AG04450 (cell line): ENCODE measurements at regions not wholly inside any gene's neighbourhood (a gene's known extent, or its start where the extent isn't known, plus 50 kb on each side); places are given as distances from the start of the nearest gene placed in this dataset.
A peak's percentile ranks its signal among the peaks of the same experiment; 100 is the strongest.

Experiments
- CTCF ChIA-PET: fragments of 300-600, 350-600 bp; formaldehyde crosslinking; extraction: SDS; loops from one replicate; lab custom pipeline; 2022; ENCODE audit warnings: antibody characterized with exemption, inconsistent platforms; lab: Charles Lee
- POLR2A ChIA-PET: fragments of 350-600 bp; formaldehyde crosslinking; extraction: SDS; loops from one replicate; lab custom pipeline; 2021; ENCODE audit warnings: antibody characterized with exemption, inconsistent platforms; lab: Yijun Ruan, JAX
- DNase-seq: peaks from one replicate; pipeline ENCODE4 v3.0.0-alpha.2; 2011; ENCODE audit warnings: low read depth, low spot score
- H3K27ac ChIP-seq: one replicate; pipeline ENCODE4 v1.5.1; 2012; ENCODE audit warnings: low read depth, low read length, control low read depth
- H3K27me3 ChIP-seq: one replicate; pipeline ENCODE4 v1.6.0; 2012; ENCODE audit warnings: low read length; ENCODE audit not compliant: control insufficient read depth, insufficient read depth
- H3K4me3 ChIP-seq: 2 replicates; pipeline ENCODE4 v1.5.1; 2011; ENCODE audit warnings: mild to moderate bottlenecking, low read depth, low read length, control low read depth
- H3K9me3 ChIP-seq: 2 replicates; pipeline ENCODE4 v1.5.1; 2012; ENCODE audit warnings: low read length; ENCODE audit not compliant: control insufficient read depth, insufficient read depth
- TF ChIP-seq, protein P1 (sequence below): IDR thresholded peaks from 2 replicates; pipeline ENCODE4 v1.5.1; 2011; ENCODE audit warnings: low read depth, low read length, control low read depth, inconsistent platforms

DNA sequence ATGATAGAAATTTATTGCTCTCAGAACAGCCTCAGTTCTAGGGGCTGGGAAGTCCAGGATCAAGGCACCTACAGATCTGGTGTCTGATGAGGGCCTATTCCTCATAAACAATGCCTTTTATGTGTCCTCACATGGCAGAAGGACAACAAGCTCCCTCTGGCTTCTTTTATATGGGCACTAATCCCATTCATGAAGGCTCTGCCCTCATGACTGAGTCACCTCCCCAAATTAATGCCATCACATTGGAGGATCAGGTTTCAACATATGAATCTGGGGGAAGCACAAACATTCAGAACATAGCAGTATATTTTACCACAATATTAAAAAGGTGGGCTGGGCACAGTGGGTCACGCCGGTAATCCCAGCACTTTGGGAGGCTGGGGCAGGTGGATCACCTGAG lies 58.5 kb upstream of the CCN6 start:
- H3K4me3 ChIP-seq = no peak overlapping the region
- H3K9me3 ChIP-seq = no peaks in the 10 kb centered on the region
- TF ChIP-seq, protein P1, sequence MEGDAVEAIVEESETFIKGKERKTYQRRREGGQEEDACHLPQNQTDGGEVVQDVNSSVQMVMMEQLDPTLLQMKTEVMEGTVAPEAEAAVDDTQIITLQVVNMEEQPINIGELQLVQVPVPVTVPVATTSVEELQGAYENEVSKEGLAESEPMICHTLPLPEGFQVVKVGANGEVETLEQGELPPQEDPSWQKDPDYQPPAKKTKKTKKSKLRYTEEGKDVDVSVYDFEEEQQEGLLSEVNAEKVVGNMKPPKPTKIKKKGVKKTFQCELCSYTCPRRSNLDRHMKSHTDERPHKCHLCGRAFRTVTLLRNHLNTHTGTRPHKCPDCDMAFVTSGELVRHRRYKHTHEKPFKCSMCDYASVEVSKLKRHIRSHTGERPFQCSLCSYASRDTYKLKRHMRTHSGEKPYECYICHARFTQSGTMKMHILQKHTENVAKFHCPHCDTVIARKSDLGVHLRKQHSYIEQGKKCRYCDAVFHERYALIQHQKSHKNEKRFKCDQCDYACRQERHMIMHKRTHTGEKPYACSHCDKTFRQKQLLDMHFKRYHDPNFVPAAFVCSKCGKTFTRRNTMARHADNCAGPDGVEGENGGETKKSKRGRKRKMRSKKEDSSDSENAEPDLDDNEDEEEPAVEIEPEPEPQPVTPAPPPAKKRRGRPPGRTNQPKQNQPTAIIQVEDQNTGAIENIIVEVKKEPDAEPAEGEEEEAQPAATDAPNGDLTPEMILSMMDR = no peak
- H3K27ac ChIP-seq = no peak overlapping the region
- CTCF ChIA-PET = interaction anchor here (0.6 to 2.9 kb wide), 4 partner anchors 48 to 286 kb away, joined by 3 to 26 read pairs (median 4); no protein-coding TSS in a partner anchor
- no peak for DNase-seq
- H3K27me3 ChIP-seq = no peaks in the 10 kb centered on the region
- POLR2A ChIA-PET = no interaction called here

DNA sequence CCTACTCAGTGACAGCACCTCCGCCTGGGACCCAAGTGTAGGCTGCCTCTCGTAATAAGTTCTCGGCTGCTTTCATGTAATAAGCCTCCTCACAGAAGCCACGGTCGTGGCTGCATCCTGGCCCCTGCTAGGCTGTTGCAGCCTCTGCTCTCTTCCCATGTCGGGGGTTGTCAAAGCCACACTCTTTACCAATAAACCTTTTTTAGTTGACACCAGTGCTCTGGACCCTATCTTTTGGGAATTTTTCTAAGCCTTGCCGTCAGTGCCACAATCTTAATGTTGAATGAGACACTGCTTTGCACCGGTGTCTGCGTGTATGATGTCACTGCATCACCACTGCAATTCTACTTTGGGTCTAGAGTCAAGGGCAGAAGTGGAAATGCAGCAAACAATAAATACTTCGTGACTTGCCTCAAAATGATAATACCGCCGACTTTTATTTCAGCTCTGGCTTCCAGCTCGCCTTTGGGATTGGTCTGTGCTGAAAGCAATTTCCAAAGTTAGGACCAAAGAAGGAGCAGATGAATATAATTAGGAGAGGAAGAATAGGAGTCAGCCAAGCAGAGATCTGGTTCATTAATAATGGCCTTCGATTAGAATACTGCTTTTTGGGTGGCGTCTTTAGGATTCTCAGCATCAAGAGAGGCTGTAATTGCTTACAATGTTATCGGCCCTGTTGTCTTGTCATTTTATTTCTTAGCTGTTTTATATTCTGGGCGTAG lies 57.6 kb upstream of the CCN6 start:
- DNase-seq = no peak
- no peak overlapping the region for H3K27ac ChIP-seq
- POLR2A ChIA-PET = no interaction called here
- TF ChIP-seq, protein P1 = no peak
- H3K4me3 ChIP-seq = no peak overlapping the region
- CTCF ChIA-PET = interaction anchor here (0.7 to 2.9 kb wide), 9 partner anchors 9 to 287 kb away, joined by 3 to 26 read pairs (median 3); no protein-coding TSS in a partner anchor
- no peaks in the 10 kb centered on the region for H3K27me3 ChIP-seq
- peaks cover under 1% of the 10 kb centered on the region; the same call in 1 of the 2 replicates for H3K9me3 ChIP-seq

DNA sequence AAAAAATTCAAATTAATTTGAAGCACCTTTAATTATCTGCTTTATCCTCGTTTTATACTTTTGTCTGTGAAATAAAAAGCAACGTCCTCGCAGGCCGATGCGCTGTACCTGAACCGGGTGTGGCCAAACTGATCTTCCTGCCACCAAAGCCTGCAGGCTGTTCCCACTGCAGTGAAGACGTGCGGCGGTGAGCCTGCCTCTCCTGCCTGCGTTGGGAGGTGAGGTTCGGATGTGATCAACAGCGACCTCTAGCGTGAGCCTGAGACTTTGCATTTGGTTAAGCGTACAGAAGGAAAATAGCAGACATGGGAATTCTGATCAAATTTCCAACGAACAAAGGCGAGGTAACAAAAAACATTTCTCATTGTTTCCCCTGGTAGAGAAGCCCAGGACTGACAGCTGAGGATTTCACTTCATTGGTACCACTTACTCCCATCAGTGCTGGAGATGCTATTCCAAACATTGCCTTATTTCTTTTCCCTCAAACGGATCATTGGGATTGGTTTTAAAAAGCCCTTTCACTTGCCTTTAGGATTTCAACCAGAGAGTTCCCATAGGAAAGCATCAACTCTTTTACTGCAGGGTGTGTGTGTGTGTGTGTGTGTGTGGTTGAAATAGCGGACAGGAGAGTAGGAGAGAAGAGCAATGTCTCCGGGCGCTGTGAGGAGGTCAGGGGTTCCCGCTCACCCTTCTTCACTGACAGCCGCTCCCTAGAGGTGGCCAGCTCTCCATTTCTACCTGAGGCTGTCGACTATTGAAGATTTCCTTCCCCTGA lies 56.6 kb upstream of the CCN6 start:
- POLR2A ChIA-PET = no interaction called here
- H3K27me3 ChIP-seq = no peaks in the 10 kb centered on the region
- peaks cover 3% of the 10 kb centered on the region; the same call in 1 of the 2 replicates for H3K9me3 ChIP-seq
- peak; percentile 48 for DNase-seq
- TF ChIP-seq, protein P1 = peak; percentile 94
- no peak overlapping the region for H3K27ac ChIP-seq
- CTCF ChIA-PET = interaction anchor here (0.6 to 2.9 kb wide), 13 partner anchors 9 to 294 kb away, joined by 3 to 26 read pairs (median 3); no protein-coding TSS in a partner anchor
- no peak overlapping the region for H3K4me3 ChIP-seq

DNA sequence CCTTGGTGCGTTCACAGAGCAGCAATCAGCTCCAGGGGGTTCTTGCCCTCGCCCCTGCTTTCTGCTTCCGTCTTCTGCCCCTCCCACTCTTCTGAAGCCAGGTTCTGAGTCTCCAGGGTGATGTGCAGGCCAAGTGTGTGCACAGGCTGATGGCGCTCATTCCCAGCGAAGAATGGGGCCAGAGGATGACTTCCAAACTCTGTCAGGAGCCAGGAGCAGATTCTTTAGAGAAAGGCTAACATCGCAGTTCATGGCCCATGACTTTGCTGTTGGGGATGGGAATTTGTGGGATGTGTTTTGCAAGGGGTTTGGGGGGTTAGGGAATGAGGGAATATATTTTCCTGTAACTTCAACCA lies 56.1 kb upstream of the CCN6 start:
- DNase-seq = no peak
- H3K4me3 ChIP-seq = no peak overlapping the region
- H3K27me3 ChIP-seq = no peaks in the 10 kb centered on the region
- H3K27ac ChIP-seq = no peak overlapping the region
- CTCF ChIA-PET = interaction anchor here (0.6 to 2.9 kb wide), 11 partner anchors 8 to 295 kb away, joined by 3 to 26 read pairs (median 3); no protein-coding TSS in a partner anchor
- POLR2A ChIA-PET = no interaction called here
- TF ChIP-seq, protein P1 = no peak
- peaks cover 3% of the 10 kb centered on the region; the same call in 1 of the 2 replicates for H3K9me3 ChIP-seq
